PFSK-1 (cell line): ENCODE measurements at regions not wholly inside any gene's neighbourhood (a gene's known extent, or its start where the extent isn't known, plus 50 kb on each side); places are given as distances from the start of the nearest gene placed in this dataset.

Source experiments
- FOXP2 ChIP-seq: optimal IDR thresholded peaks from 2 replicates; pipeline ENCODE3; 2011; ENCODE audit warnings: borderline replicate concordance, control low read depth, inconsistent platforms; ENCODE audit not compliant: insufficient read depth; ENCODE audit errors: extremely low read length, extremely low read depth
- POLR2AphosphoS5 ChIP-seq: IDR thresholded peaks from 2 replicates; pipeline ENCODE4 v1.6.1; 2012; ENCODE audit warnings: low read depth, mild to moderate bottlenecking, control low read depth, low read length, moderate library complexity
- SIN3A ChIP-seq: IDR thresholded peaks from 2 replicates; pipeline ENCODE4 v1.6.1; 2012; ENCODE audit warnings: mild to moderate bottlenecking, low read length, moderate library complexity, borderline replicate concordance; ENCODE audit not compliant: insufficient read depth
- TAF1 ChIP-seq: IDR thresholded peaks from 2 replicates; pipeline ENCODE4 v1.6.1; 2012; ENCODE audit warnings: low read length, control low read depth, borderline replicate concordance; ENCODE audit not compliant: insufficient read depth
- TF ChIP-seq, protein P1 (sequence below), 2 experiments: IDR thresholded peaks; 2 replicates each; pipeline versions ENCODE4 v1.6.1 to v1.8.0; 2011 to 2012; ENCODE audit warnings: low read depth in 2 of 2, low read length in 2 of 2, control low read depth in 1 of 2, inconsistent platforms in 1 of 2, mild to moderate bottlenecking in 1 of 2, moderate library complexity in 1 of 2; ENCODE audit not compliant: insufficient read depth in 1 of 2

DNA sequence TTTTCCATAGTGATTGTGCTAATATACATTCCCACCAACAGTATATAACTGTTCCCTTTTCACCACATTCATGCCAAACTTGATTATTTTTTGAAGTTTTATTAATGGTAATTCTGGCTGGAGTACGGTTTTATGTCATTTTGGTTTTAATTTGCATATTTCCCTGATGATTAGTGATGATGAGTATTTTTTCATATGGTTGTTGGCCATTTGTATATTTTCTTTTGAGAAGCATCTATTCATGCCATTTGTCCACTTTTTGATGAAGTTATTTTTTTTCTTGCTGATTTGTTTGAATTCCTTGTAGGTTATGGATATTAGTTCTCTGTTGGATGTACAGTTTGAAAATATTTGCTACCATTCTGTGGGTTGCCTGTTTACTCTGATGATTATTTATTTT lies 484.4 kb upstream of the SPRY2 start:
- no peak for TF ChIP-seq TAF1
- TF ChIP-seq POLR2AphosphoS5, result no peak

DNA sequence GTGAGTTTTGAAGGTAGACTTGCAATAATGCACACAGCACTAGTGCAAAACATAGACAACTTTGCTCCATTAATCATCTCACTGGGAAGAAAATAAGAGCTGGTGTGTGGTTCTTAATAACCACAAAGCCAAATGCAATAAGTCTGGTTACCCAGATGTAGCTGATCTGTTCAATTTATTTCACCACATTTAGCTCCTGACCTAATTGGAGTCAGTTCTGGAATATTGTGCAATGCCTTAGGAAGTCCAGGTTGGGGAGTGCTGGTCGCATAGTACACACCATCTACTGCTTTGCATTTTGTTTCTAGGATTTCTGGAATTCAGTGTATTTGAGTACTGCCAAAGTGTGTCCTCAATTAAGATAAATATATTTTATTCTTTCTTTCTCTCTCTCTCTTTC lies 483.3 kb upstream of the SPRY2 start:
- TF ChIP-seq FOXP2 (no peak), SIN3A (no peak), TAF1 (no peak), POLR2AphosphoS5 (no peak)
- TF ChIP-seq, protein P1, sequence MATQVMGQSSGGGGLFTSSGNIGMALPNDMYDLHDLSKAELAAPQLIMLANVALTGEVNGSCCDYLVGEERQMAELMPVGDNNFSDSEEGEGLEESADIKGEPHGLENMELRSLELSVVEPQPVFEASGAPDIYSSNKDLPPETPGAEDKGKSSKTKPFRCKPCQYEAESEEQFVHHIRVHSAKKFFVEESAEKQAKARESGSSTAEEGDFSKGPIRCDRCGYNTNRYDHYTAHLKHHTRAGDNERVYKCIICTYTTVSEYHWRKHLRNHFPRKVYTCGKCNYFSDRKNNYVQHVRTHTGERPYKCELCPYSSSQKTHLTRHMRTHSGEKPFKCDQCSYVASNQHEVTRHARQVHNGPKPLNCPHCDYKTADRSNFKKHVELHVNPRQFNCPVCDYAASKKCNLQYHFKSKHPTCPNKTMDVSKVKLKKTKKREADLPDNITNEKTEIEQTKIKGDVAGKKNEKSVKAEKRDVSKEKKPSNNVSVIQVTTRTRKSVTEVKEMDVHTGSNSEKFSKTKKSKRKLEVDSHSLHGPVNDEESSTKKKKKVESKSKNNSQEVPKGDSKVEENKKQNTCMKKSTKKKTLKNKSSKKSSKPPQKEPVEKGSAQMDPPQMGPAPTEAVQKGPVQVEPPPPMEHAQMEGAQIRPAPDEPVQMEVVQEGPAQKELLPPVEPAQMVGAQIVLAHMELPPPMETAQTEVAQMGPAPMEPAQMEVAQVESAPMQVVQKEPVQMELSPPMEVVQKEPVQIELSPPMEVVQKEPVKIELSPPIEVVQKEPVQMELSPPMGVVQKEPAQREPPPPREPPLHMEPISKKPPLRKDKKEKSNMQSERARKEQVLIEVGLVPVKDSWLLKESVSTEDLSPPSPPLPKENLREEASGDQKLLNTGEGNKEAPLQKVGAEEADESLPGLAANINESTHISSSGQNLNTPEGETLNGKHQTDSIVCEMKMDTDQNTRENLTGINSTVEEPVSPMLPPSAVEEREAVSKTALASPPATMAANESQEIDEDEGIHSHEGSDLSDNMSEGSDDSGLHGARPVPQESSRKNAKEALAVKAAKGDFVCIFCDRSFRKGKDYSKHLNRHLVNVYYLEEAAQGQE (IDR thresholded peaks at IDR 0.05; ENCODE audit: insufficient read depth in 1 of 2, low read depth in 2 of 2, low read length in 2 of 2), result no peak

DNA sequence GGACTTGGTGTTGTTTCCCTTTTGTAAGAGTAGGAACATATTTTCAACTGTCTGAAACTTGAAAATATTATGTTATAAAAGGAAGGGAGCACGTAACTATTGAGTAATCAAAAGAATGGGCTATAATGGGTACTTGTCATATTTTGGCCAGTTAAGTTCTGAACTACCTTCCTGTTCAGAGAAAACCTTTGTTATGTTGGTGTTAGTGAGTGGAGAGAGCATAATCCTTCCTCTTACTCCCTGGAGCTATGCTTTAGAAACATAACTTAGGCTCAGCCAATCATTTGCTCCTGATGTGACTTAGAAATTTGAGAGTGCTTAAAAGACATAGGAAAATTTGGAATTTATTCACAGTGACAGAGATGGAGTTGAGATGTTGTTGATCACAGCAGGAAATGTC lies 482.5 kb upstream of the SPRY2 start:
- TF ChIP-seq POLR2AphosphoS5 (no peak), SIN3A (no peak), TAF1 (no peak), FOXP2 (no peak)
- TF ChIP-seq, protein P1 (IDR thresholded peaks at IDR 0.05; ENCODE audit: insufficient read depth in 1 of 2, low read depth in 2 of 2, low read length in 2 of 2), result no peak

DNA sequence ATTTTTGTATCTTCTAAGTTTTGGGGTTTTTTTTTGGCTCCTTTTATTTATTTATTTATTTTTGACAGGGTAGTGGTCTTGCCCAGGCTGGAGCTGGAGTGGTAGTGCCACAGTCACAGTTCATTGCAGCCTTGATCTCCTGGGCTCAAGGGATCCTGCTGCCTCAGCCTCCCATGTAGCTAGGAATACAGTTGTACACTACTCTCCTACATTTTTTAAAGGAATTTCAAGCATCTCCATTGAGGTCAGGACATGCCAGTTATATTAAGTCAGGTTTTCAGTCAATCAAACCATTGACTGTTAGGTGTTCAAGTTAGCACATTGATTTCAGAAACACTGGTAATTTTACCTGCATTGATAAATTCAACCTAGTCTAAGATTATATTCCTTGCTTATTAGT lies 480.5 kb upstream of the SPRY2 start:
- TF ChIP-seq SIN3A (no peak), FOXP2 (no peak), POLR2AphosphoS5 (no peak), TAF1 (no peak)
- TF ChIP-seq, protein P1 (IDR thresholded peaks at IDR 0.05; ENCODE audit: insufficient read depth in 1 of 2, low read depth in 2 of 2, low read length in 2 of 2), result no peak

DNA sequence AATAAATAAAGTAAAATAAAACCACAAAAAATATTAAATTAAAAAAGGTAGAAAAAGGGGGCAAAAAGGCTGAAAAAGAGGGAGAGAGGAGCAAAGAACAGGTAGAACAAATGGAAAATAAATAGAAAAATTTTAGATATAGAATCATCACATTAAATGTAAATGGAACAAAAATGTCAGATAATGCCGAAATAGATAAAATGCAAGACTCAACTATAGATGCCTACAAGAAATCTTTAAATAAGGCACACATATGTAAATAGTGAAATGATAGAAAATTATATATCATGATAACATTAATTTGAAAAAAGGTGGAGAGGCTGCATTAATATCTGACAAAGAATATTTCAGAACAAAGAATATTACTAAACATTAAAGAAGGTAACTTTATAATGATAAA lies 477.1 kb upstream of the SPRY2 start:
- TF ChIP-seq TAF1, result no peak
- no peak for TF ChIP-seq FOXP2
- no peak for TF ChIP-seq SIN3A
- TF ChIP-seq POLR2AphosphoS5, result no peak
- TF ChIP-seq, protein P1 (IDR thresholded peaks at IDR 0.05; ENCODE audit: insufficient read depth in 1 of 2, low read depth in 2 of 2, low read length in 2 of 2), result no peak
